GM18907 (cell line): ENCODE measurements at regions not wholly inside any gene's neighbourhood (a gene's known extent, or its start where the extent isn't known, plus 50 kb on each side); places are given as distances from the start of the nearest gene placed in this dataset.

Experiments used
- ATAC-seq: cut with Tn5 transposase; IDR thresholded peaks from one replicate; pipeline ENCODE4 v1.9.1; 2021; ENCODE audit warnings: mild to moderate bottlenecking, moderate library complexity; ENCODE audit not compliant: unreplicated experiment

- no peak for ATAC-seq
These were observed 51.3 kb downstream of the GADD45G start for GRCh38 chr9:89655990-89656657.

DNA sequence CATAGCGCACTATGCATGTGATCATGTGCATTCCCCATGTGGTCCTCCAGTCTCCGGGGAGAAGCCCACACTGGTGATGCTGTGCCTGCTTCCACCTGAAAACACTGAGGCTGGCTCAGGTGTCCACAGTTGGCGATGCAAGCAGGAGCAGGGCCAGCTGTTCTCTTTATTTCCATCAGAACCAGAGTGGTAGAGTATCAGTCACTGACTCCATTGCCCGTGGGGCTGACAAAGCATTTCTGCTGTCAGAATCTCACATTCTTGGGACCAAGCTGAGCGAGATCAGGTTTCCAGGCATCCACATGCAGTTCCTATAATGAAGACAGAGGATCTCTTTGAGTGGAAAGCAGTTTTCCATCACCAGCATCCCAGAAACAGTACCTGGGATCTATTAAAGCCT, 52.5 kb downstream of the GADD45G start:
- no peak for ATAC-seq

- peak; percentile 79 for ATAC-seq
These were observed 53.0 kb downstream of the GADD45G start for GRCh38 chr9:89657765-89658164.

- no peak for ATAC-seq
These were observed 53.6 kb downstream of the GADD45G start for GRCh38 chr9:89658401-89658800.

DNA sequence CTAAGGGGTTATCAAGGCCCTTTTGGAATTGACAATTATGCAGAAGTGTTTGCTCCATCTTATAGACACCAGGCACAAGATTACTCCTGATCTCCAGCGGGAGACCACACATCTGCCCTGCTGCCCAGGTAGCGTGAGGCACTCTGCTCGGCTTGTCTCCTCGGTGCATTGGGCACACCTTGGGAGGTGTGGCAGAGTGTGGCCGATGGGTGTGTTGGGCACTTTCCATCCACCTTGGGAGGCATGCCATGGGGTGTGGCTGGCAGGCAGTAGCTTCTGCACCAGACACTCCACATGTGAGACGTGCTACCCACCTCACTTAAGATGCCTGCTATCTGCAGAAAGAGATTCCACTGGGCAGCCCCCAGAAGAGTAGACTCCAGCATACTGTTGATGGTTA, 54.1 kb downstream of the GADD45G start:
- no peak for ATAC-seq

GRCh38 chr9:89659473-89659872, 54.7 kb downstream of the GADD45G start:
- ATAC-seq, result no peak

DNA sequence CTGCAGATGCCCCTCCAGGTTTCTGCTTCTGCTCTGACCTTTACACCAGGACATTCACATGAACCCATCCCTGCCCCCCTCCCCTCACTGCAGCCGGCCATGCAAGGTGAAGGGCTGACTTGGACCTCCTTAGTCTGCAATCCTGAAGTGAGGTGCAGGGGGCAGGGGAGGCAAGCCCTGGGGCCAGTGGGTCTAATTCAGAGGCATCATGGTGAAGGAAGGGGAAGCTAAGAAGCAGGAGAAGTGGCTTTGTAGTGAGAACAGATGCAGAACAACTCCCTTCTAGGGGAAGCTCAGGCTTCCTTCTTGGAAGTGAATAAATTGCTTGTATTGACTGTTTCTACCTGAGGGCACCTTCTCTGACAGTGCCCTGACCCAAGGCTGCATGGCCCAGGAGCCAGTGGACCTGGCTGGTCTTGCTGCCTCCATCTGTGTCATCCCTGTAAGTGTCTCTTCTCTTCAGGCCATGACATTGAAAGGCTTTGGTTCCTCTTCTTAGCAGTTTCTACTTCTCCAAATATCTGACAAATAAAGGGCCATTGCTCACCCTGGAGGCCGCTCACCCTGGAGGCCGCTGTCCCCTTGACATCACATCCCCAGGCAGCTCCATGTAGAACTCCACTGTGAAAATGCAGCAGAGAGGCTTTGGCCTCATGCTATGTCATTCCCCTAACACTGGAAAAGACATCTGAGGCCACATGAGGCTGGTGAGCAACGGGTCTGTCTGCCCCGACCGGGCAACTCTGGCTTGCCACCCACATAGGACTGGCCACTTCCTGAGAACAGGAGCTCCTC, 55.3 kb downstream of the GADD45G start:
- no peak for ATAC-seq

GRCh38 chr9:89661391-89661949, 56.7 kb downstream of the GADD45G start:
- no peak for ATAC-seq

- no peak for ATAC-seq
These were observed 57.3 kb downstream of the GADD45G start for GRCh38 chr9:89661956-89662717.

DNA sequence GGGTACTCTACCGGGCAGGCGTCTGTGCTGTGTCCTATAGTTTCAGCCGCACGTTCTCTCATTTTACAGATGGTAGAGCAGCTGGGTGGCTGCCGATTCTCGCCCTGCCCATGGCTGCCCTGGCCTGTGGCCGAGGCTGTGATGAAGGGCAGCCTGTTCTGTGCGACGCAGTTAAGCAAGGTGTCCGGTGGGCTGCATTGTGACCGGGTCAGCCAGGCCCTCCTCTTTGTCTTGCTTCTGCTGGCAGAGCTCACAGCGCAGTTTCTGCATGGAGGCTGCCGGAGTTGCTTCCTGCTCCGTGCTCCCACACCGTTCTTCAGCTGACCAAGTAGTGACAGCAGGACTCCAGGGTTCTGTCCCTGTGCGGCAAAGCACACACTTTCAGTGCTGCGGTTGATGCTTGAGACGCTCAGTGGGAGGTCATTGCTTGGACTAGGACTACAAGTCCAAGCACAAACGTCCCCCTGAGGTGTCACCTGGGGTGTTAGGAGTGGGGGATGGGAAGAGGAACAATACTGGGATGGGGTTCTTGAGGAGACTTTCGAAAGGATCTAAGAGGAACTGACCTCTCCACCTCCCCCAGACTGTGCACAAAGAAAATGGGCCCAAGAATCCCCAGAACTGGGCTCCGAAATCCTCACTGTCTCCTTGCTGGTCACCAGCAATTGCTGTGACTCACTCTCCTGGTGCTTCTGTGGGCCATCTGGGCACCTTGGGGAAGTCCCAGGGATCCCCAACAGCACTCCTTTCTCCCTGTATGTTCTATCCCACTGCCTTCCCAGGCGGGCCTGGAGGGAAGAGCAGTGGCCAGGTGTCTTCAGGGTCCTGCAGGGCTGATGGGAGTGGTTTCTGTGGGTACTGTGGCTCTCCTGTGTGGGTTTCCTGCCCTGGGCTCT, 58.2 kb downstream of the GADD45G start:
- no peak for ATAC-seq

GRCh38 chr9:89663614-89663970, 58.8 kb downstream of the GADD45G start:
- no peak for ATAC-seq

GRCh38 chr9:89664010-89664409, 59.2 kb downstream of the GADD45G start:
- no peak for ATAC-seq

DNA sequence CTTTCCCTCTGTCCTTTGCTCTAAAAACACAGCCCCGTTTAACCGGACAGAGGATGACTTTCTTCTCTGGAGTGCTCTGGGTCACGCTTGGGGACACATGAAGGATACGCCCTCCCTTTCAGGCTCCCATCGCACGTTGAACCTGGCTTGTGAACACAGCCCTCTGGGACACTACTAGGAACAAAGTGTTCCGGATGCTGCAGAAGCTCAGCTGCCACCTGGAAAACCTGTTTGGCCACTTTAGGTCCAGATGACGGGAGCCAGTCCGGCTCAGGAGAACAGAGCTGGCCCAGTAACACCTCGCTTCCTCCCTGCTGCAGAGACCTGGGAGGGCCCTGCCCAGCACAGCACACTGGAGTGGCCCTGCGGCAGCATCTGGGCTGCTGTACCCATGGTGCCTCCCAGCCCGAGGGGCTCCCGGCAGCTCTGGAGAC, 60.1 kb downstream of the GADD45G start:
- no peak for ATAC-seq

- no peak for ATAC-seq
These were observed 61.6 kb downstream of the GADD45G start for GRCh38 chr9:89666364-89666763.

- no peak for ATAC-seq
These were observed 62.1 kb downstream of the GADD45G start for GRCh38 chr9:89666950-89667349.

GRCh38 chr9:89667726-89668125, 62.9 kb downstream of the GADD45G start:
- no peak for ATAC-seq

DNA sequence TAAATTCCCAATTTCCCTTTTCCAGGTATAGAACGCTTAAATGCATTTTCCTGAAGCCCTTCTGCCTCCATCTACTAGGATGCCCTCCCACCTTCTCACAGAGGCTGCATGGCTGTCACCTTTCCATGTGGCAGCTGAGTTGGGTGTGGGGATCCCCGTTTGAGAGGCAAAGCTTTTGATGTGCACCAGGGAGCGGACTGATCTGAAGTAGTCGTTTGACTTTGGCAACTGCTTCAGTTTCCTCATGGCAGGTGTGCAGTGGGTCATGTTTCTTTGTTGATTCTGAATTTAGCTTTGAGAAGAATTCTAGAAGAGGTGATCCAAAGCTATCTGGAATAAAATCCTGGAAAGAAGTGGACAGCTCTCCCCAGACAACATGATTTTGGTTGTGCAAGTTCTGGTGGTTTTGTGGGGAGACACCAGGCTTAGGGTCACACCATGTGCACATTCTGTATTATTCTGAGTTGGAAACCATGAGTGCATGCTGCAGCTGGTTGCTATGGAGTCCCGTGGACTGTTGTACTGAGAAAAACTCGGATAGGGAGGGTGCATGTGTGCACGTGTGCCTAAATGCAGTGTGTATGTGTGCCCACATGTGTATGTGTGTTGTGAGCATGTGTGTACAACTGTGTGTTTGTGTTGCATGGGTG, 63.5 kb downstream of the GADD45G start:
- ATAC-seq, result no peak

DNA sequence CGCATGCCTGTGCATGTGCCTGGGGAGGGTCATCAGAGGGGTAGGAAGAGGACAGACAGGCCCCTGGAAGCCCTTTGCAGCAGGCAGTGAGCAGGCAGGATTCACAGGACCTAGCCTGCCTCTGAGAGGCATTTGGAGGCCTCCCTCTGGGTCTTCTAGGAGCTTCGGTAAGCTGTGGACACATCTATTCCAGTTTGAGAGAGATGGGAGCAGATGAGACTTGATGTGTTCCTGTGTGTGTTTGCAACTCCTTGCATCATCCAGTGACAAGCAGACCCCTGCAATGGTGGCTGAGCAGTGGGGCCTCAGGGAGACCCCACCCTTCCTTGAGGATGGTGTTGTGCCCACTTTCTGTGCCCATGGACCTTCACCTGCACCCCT, 64.0 kb downstream of the GADD45G start:
- ATAC-seq, result no peak

DNA sequence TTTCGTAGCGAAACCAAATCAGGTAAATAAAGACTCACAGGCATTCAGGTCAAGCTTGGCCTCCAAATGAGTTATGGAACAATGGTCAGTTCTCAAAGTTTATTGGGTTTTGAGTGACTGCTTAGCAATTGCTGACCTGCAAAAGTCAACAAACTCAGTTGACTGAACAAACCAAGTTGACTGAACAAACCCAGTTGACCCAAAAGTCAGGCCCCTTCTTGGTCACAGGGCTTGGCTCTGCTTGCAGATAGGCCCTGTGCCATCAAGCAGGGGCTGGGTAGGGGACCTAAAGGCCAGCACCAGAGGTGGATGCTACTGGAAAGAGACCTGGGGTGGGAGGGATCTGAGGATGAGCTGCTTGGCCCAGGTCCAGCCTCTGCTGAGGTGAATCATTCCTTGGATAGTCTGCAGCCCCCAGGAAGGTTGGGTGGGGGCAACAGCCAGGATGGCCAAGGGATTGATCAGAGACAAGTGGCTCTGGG, 64.6 kb downstream of the GADD45G start:
- no peak for ATAC-seq

- no peak for ATAC-seq
These were observed 65.3 kb downstream of the GADD45G start for GRCh38 chr9:89670114-89670513.
